ENCODE measurements at regions not wholly inside any gene's neighbourhood (a gene's known extent, or its start where the extent isn't known, plus 50 kb on each side); places are given as distances from the start of the nearest gene placed in this dataset.

DNA sequence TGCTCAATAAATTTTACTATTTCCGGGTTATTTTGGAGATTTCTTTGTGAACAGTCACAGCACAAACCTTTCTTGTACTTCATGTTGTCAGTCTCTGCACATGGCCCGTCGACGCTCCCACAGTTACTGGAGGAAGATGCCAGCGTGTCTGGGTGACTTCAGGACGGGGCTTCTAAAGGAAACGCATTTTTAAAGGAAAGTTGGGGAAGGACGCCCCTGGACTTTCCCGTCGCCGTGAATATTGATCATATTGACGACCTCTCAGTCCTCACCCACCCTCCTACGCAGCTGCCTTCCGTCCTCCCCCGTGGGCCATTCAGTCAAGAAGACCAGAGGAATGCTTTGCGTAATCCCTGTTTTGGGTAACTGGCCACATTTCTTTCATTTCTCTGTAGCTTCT lies 71.1 kb upstream of the SNTG2 start:
- no peak for TF ChIP-seq CTCF (conservative IDR thresholded peaks at IDR 0.05 in 1 of 2, IDR thresholded peaks at IDR 0.05 in 1 of 2; ENCODE audit: low read depth in 1 of 2, low read length in 2 of 2)
- no peak for TF ChIP-seq EZH2 (IDR thresholded peaks at IDR 0.05; ENCODE audit: low read length, missing control alignments)

Data from fibroblast of lung (primary cell).